Bronchial epithelial cell (primary cell): ENCODE measurements at regions not wholly inside any gene's neighbourhood (a gene's known extent, or its start where the extent isn't known, plus 50 kb on each side); places are given as distances from the start of the nearest gene placed in this dataset.

Experiments used
- DNase-seq: peaks from one replicate; pipeline ENCODE4 v3.0.0-alpha.2; 2010; ENCODE audit warnings: low read depth
- FAIRE-seq: peaks from 2 replicates; lab custom pipeline; 2011; peaks lifted over from hg19 to GRCh38; lab: Jason Lieb, UNC
- H3K27me3 ChIP-seq: 2 replicates; pipeline ENCODE4 v1.5.1; 2011; ENCODE audit warnings: low read length; ENCODE audit not compliant: control insufficient read depth, insufficient read depth
- H3K36me3 ChIP-seq: 2 replicates; pipeline ENCODE4 v1.5.1; 2011; ENCODE audit warnings: low read length; ENCODE audit not compliant: control insufficient read depth, insufficient read depth
- H3K4me3 ChIP-seq: 2 replicates; pipeline ENCODE4 v1.5.1; 2011; ENCODE audit warnings: mild to moderate bottlenecking, low read depth, low read length, control low read depth
- TF ChIP-seq, protein P1 (sequence below): IDR thresholded peaks from 2 replicates; pipeline ENCODE4 v1.5.1; 2011; ENCODE audit warnings: mild to moderate bottlenecking, moderate library complexity, low read length, control low read depth, inconsistent platforms; ENCODE audit not compliant: insufficient read depth, severe bottlenecking

DNA sequence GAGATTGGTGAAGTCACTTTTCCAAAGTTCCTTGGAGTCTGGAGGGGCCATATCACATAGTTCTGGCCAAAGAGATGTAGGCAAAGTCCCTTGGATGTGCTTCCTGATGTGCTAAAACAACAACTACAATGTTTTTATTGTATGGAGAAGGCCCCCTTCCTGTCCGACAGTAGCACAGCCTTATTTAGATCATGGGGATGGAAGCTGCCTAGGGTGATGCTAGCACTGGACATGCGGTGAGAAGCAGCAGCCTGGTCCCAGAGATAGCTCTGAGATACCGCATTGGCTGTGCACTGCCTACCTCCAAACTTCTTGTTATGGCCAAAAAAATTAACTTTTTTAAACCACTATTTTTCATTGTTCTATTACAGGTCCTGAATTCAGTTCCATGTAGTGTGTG lies 137.6 kb downstream of the AQP9 start:
- Histone ChIP-seq H3K4me3 (no peak overlapping the region), H3K27me3 (no peaks in the 10 kb centered on the region), H3K36me3 (no peaks in the 10 kb centered on the region)
- no peak for FAIRE-seq
- TF ChIP-seq, protein P1, sequence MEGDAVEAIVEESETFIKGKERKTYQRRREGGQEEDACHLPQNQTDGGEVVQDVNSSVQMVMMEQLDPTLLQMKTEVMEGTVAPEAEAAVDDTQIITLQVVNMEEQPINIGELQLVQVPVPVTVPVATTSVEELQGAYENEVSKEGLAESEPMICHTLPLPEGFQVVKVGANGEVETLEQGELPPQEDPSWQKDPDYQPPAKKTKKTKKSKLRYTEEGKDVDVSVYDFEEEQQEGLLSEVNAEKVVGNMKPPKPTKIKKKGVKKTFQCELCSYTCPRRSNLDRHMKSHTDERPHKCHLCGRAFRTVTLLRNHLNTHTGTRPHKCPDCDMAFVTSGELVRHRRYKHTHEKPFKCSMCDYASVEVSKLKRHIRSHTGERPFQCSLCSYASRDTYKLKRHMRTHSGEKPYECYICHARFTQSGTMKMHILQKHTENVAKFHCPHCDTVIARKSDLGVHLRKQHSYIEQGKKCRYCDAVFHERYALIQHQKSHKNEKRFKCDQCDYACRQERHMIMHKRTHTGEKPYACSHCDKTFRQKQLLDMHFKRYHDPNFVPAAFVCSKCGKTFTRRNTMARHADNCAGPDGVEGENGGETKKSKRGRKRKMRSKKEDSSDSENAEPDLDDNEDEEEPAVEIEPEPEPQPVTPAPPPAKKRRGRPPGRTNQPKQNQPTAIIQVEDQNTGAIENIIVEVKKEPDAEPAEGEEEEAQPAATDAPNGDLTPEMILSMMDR: no peak
- no peak for DNase-seq

DNA sequence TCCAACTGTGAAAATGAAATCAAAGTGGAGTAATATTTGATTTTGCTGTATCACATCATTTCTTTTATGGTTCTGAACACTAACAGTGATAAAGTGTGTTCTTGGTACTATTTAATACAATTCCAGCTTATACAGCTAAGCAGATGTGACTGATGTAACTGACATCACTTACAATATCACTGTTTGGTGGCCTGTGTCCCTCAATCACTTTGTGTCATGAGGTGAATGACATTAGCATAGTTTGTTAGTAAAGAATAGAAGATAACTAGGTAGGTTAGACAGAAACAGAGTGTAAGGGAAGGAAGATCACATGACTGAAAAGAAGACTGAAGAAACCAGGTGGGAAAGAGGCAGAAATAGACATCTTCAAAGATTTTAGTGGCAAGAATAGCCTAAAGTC lies 138.7 kb downstream of the AQP9 start:
- no peaks in the 10 kb centered on the region for H3K27me3 ChIP-seq
- TF ChIP-seq, protein P1: no peak
- no peak overlapping the region for H3K4me3 ChIP-seq
- FAIRE-seq (no peak), DNase-seq (no peak)
- H3K36me3 ChIP-seq: no peaks in the 10 kb centered on the region

DNA sequence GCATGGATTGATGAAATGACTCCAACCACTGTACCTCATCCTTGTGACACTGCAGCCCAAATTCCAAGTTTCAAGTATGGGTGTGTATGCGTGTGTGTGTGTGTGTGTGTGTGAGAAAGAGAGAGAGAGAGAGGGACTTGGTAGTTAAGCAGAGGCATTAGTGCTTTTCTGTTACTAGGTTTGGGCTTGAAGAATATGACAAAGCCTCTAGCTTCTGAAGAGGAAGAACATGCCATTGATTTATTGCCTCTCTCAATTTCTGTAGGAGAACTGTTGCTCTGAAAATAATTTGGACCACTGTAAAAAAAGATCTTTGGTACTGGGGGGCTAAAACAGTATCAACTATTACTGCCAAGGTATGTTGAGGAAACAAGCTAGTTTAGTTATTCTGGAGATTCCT lies 139.2 kb downstream of the AQP9 start:
- FAIRE-seq: no peak

DNA sequence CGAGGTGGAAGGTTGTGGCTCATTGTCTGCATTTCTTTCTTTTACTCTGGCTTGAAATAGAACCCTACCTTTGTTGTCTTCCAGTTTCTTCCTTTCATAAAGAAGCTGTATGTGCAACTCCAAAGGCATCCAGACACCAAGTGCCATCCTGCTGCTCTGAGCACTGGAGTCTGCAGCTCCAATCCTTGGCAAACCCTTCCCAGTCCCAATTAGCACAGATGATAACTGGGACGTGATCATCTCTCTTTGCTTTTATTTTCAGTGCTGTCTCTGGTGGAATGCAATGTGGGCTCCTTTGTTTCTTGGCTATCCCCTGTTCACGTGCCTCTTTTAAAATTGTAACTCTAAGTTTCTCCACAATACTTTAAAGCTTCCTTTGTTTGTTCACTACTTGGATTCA lies 140.9 kb downstream of the AQP9 start:
- no peaks in the 10 kb centered on the region for H3K27me3 ChIP-seq
- DNase-seq (no peak), FAIRE-seq (no peak)
- no peak overlapping the region for H3K4me3 ChIP-seq
- H3K36me3 ChIP-seq: no peaks in the 10 kb centered on the region
- TF ChIP-seq, protein P1: no peak

More for the DNA sequence above, 139.2 kb downstream of the AQP9 start:
- Histone ChIP-seq H3K4me3 (no peak overlapping the region), H3K27me3 (no peaks in the 10 kb centered on the region), H3K36me3 (no peaks in the 10 kb centered on the region)
- TF ChIP-seq, protein P1: no peak
- DNase-seq: no peak

DNA sequence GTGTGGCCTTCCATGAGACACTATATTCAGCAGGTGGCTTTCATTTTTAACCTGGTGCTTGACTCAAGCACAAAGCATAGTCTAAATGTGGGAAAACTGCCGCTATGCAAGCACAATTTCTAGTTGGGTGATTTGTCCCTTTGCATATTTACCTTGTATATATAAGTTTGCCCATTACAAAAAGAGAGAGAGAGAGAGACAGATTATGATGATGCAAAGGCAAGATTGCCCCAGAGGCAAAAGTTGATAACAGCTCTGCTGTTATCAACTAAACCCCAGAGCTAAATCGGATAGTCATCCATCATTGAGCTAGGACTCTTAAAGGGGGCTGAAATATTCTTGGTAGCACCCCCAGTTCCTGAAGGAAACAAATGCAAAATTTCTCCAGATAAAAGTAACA lies 141.5 kb downstream of the AQP9 start:
- Histone ChIP-seq H3K27me3 (no peaks in the 10 kb centered on the region), H3K4me3 (no peak overlapping the region), H3K36me3 (no peaks in the 10 kb centered on the region)
- DNase-seq: no peak
- TF ChIP-seq, protein P1: no peak
- FAIRE-seq: no peak

DNA sequence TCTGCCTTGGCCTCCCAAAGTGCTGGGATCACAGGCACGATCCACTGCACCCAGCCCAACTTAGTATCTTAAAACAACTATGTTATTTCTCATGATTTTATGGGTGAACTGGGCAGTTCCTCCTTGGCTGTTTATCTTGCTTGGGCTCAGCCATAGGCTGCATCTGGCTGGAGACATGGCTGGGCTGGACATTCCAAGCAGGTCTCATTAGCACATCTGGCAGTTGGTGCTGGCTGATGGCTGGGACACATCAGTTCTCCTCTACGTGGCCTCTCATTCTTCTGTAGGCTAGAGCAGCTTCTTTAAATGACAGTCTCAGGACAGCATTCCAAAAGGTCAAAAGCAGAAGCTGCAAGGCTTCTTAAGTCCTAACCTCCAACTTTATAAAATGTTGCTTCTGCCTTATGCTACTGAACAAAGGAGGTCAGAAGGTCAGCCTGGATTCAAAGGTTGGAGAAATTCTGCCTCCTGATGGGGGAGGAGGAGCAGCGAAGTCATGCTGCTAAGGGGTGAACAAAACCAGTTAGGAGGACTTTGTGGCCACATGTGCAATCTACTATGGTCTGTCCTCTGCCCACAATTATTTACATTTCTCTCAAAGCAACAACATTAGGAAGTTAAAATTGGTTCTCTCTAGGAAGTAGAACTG lies 144.0 kb downstream of the AQP9 start:
- FAIRE-seq (no peak), DNase-seq (no peak)
- TF ChIP-seq, protein P1: no peak
- Histone ChIP-seq H3K27me3 (no peaks in the 10 kb centered on the region), H3K4me3 (no peak overlapping the region), H3K36me3 (no peaks in the 10 kb centered on the region)
